ENCODE measurements at regions not wholly inside any gene's neighbourhood (a gene's known extent, or its start where the extent isn't known, plus 50 kb on each side); places are given as distances from the start of the nearest gene placed in this dataset.

- DNase-seq (ENCODE audit: low spot score) = no peak
- no peak for TF ChIP-seq CTCF (IDR thresholded peaks at IDR 0.05; ENCODE audit: extremely low read depth, missing control alignments)
These were observed 496.8 kb downstream of the TDRD3 start for GRCh38 chr13:60893801-60894200.

GRCh38 chr13:60887711-60888110 is 490.7 kb downstream of the TDRD3 start:
- DNase-seq (ENCODE audit: low spot score) = no peak
- no peak for TF ChIP-seq CTCF (IDR thresholded peaks at IDR 0.05; ENCODE audit: extremely low read depth, missing control alignments)

- no peak for TF ChIP-seq CTCF (IDR thresholded peaks at IDR 0.05; ENCODE audit: extremely low read depth, missing control alignments)
- DNase-seq (ENCODE audit: low spot score) = no peak
These were observed 484.5 kb downstream of the TDRD3 start for GRCh38 chr13:60881507-60881906.

GRCh38 chr13:60873116-60873515 is 476.1 kb downstream of the TDRD3 start:
- no peak for TF ChIP-seq CTCF (IDR thresholded peaks at IDR 0.05; ENCODE audit: extremely low read depth, missing control alignments)
- no peak for DNase-seq (ENCODE audit: low spot score)

GRCh38 chr13:60869941-60870613 is 473.1 kb downstream of the TDRD3 start:
- TF ChIP-seq CTCF (IDR thresholded peaks at IDR 0.05; ENCODE audit: extremely low read depth, missing control alignments) = no peak
- no peak for DNase-seq (ENCODE audit: low spot score)

GRCh38 chr13:60869225-60869624 is 472.2 kb downstream of the TDRD3 start:
- no peak for DNase-seq (ENCODE audit: low spot score)
- TF ChIP-seq CTCF (IDR thresholded peaks at IDR 0.05; ENCODE audit: extremely low read depth, missing control alignments) = no peak

- DNase-seq (ENCODE audit: low spot score) = no peak
- no peak for TF ChIP-seq CTCF (IDR thresholded peaks at IDR 0.05; ENCODE audit: extremely low read depth, missing control alignments)
These were observed 465.0 kb downstream of the TDRD3 start for GRCh38 chr13:60862036-60862435.
